SK-N-SH (cell line): ENCODE measurements at regions not wholly inside any gene's neighbourhood (a gene's known extent, or its start where the extent isn't known, plus 50 kb on each side); places are given as distances from the start of the nearest gene placed in this dataset.

ENCODE experiments used
- FOSL2 ChIP-seq: IDR thresholded peaks from 2 replicates; pipeline ENCODE4 v1.4.0; 2012; ENCODE audit warnings: low read depth, mild to moderate bottlenecking, moderate library complexity, borderline replicate concordance
- GABPA ChIP-seq: IDR thresholded peaks from 2 replicates; pipeline ENCODE4 v1.4.0; 2012; ENCODE audit warnings: low read depth, mild to moderate bottlenecking
- MXI1 ChIP-seq: IDR thresholded peaks from 2 replicates; pipeline ENCODE4 v1.6.1; 2012; ENCODE audit warnings: mild to moderate bottlenecking, low read depth, low read length, improper control_type of control experiment
- NRF1 ChIP-seq: IDR thresholded peaks from 2 replicates; pipeline ENCODE4 v1.6.1; 2012; ENCODE audit warnings: low read depth, mild to moderate bottlenecking, low read length
- POLR2AphosphoS5 ChIP-seq: IDR thresholded peaks from 2 replicates; pipeline ENCODE4 v1.6.1; 2012; ENCODE audit warnings: low read depth, low read length
- RFX5 ChIP-seq: IDR thresholded peaks from 2 replicates; pipeline ENCODE4 v1.6.1; 2012; ENCODE audit warnings: mild to moderate bottlenecking, improper control_type of control experiment, low read length
- RXRA ChIP-seq: IDR thresholded peaks from 2 replicates; pipeline ENCODE4 v1.4.0; 2012; ENCODE audit warnings: low read depth, mild to moderate bottlenecking, borderline replicate concordance
- SIN3A ChIP-seq: IDR thresholded peaks from 2 replicates; pipeline ENCODE4 v1.6.1; 2012; ENCODE audit warnings: low read depth, mild to moderate bottlenecking, low read length, moderate library complexity, borderline replicate concordance
- TF ChIP-seq, protein P1 (sequence below): IDR thresholded peaks from 2 replicates; pipeline ENCODE4 v1.4.0; 2012; ENCODE audit warnings: low read depth, borderline replicate concordance

GRCh38 chr9:36450110-36450732, 50.2 kb upstream of the RNF38 start (continued):
- TF ChIP-seq RXRA (no peak), FOSL2 (no peak), NRF1 (no peak), RFX5 (no peak), MXI1 (no peak), SIN3A (no peak), POLR2AphosphoS5 (no peak), GABPA (no peak)
- TF ChIP-seq, protein P1, sequence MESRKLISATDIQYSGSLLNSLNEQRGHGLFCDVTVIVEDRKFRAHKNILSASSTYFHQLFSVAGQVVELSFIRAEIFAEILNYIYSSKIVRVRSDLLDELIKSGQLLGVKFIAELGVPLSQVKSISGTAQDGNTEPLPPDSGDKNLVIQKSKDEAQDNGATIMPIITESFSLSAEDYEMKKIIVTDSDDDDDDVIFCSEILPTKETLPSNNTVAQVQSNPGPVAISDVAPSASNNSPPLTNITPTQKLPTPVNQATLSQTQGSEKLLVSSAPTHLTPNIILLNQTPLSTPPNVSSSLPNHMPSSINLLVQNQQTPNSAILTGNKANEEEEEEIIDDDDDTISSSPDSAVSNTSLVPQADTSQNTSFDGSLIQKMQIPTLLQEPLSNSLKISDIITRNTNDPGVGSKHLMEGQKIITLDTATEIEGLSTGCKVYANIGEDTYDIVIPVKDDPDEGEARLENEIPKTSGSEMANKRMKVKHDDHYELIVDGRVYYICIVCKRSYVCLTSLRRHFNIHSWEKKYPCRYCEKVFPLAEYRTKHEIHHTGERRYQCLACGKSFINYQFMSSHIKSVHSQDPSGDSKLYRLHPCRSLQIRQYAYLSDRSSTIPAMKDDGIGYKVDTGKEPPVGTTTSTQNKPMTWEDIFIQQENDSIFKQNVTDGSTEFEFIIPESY = no peak
